ENCODE measurements at regions not wholly inside any gene's neighbourhood (a gene's known extent, or its start where the extent isn't known, plus 50 kb on each side); places are given as distances from the start of the nearest gene placed in this dataset.
"Not testable (repeated sequence)": the region's sequence is repeated elsewhere in the genome, so short reads cannot be mapped to it uniquely, and the experiment has no call there.

GRCh38 chr1:192462616-192463015 lies 113.0 kb upstream of the RGS1 start:
- H3K4me1 Mint-ChIP-seq (ENCODE audit: low read depth, unreplicated experiment): no peaks in the 10 kb centered on the region
- no peak overlapping the region for H3K27ac Mint-ChIP-seq (ENCODE audit: unreplicated experiment)

DNA sequence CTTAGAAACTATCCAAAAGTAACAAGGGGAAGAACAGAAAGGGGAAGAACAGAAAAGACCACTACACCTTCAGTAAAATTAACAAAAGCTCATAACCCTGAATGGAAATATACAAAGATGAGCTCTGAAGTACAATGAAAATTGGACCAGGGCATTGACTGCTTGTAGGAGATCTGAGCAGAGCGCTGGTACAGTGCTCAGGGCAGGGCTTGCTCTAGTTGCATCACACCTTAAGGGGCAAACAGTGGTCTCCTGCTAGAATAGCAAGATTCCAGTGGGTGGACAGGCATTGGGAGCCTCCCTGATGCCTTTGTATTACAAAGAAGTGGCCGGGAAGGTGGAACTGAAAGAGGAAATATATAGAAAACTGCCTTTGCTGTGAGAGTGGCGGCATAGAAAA lies 111.9 kb upstream of the RGS1 start:
- TF ChIP-seq CTCF (IDR thresholded peaks at IDR 0.05; ENCODE audit: partially characterized antibody, unreplicated experiment): no peak
- Mint-ChIP-seq H3K4me1 (ENCODE audit: low read depth, unreplicated experiment) (no peaks in the 10 kb centered on the region), H3K4me3 (ENCODE audit: unreplicated experiment) (no peak overlapping the region), H3K27ac (ENCODE audit: unreplicated experiment) (no peak overlapping the region), H3K27me3 (ENCODE audit: unreplicated experiment) (peaks cover 3% of the 10 kb centered on the region), H3K9me3 (ENCODE audit: unreplicated experiment) (peaks cover 2% of the 10 kb centered on the region), H3K36me3 (ENCODE audit: unreplicated experiment) (no peaks in the 10 kb centered on the region)
- DNase-seq: no peak

More at GRCh38 chr1:192462616-192463015, 113.0 kb upstream of the RGS1 start:
- no peak for TF ChIP-seq CTCF (IDR thresholded peaks at IDR 0.05; ENCODE audit: partially characterized antibody, unreplicated experiment)
- Mint-ChIP-seq H3K36me3 (ENCODE audit: unreplicated experiment) (no peaks in the 10 kb centered on the region), H3K9me3 (ENCODE audit: unreplicated experiment) (peaks cover 2% of the 10 kb centered on the region), H3K4me3 (ENCODE audit: unreplicated experiment) (no peak overlapping the region), H3K27me3 (ENCODE audit: unreplicated experiment) (peaks cover 3% of the 10 kb centered on the region)
- DNase-seq: no peak

DNA sequence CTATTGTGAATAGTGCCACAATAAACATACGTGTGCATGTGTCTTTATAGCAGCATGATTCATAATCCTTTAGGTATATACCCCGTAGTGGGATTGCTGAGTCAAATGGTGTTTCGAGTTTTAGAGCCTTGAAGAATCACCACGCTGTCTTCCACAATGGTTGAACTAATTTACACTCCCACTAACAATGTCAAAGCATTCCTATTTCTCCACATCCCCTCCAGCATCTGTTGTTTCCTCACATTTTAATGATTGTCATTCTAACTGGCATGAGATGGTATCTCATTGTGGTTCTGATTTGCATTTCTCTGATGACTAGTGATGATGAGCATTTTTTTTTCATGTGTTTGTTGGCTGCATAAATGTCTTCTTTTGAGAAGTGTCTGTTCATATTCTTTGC lies 110.4 kb upstream of the RGS1 start:
- H3K36me3 Mint-ChIP-seq (ENCODE audit: unreplicated experiment); H3K4me3 Mint-ChIP-seq (ENCODE audit: unreplicated experiment); H3K27me3 Mint-ChIP-seq (ENCODE audit: unreplicated experiment); DNase-seq; H3K27ac Mint-ChIP-seq (ENCODE audit: unreplicated experiment); H3K9me3 Mint-ChIP-seq (ENCODE audit: unreplicated experiment); H3K4me1 Mint-ChIP-seq (ENCODE audit: low read depth, unreplicated experiment): not testable (repeated sequence)

- TF ChIP-seq CTCF (IDR thresholded peaks at IDR 0.05; ENCODE audit: partially characterized antibody, unreplicated experiment): peak; percentile 82
- peaks cover 2% of the 10 kb centered on the region for H3K27me3 Mint-ChIP-seq (ENCODE audit: unreplicated experiment)
- DNase-seq: no peak
- no peaks in the 10 kb centered on the region for H3K9me3 Mint-ChIP-seq (ENCODE audit: unreplicated experiment)
- H3K4me1 Mint-ChIP-seq (ENCODE audit: low read depth, unreplicated experiment): no peaks in the 10 kb centered on the region
- H3K27ac Mint-ChIP-seq (ENCODE audit: unreplicated experiment): no peak overlapping the region
- H3K4me3 Mint-ChIP-seq (ENCODE audit: unreplicated experiment): no peak overlapping the region
- H3K36me3 Mint-ChIP-seq (ENCODE audit: unreplicated experiment): no peaks in the 10 kb centered on the region
Measured at GRCh38 chr1:192474080-192474683, 101.4 kb upstream of the RGS1 start.

GRCh38 chr1:192475329-192475728 lies 100.2 kb upstream of the RGS1 start:
- Mint-ChIP-seq H3K4me1 (ENCODE audit: low read depth, unreplicated experiment) (no peaks in the 10 kb centered on the region), H3K27ac (ENCODE audit: unreplicated experiment) (no peak overlapping the region), H3K36me3 (ENCODE audit: unreplicated experiment) (no peaks in the 10 kb centered on the region), H3K27me3 (ENCODE audit: unreplicated experiment) (peaks cover 2% of the 10 kb centered on the region), H3K9me3 (ENCODE audit: unreplicated experiment) (no peaks in the 10 kb centered on the region), H3K4me3 (ENCODE audit: unreplicated experiment) (no peak overlapping the region)
- TF ChIP-seq CTCF (IDR thresholded peaks at IDR 0.05; ENCODE audit: partially characterized antibody, unreplicated experiment): no peak
- DNase-seq: no peak

Measured in glutamatergic neuron (in vitro differentiated cells).